ENCODE measurements at regions not wholly inside any gene's neighbourhood (a gene's known extent, or its start where the extent isn't known, plus 50 kb on each side); places are given as distances from the start of the nearest gene placed in this dataset.

- TF ChIP-seq CTCF (IDR thresholded peaks at IDR 0.05; ENCODE audit: extremely low read depth in 1 of 2, insufficient read depth in 1 of 2, low read depth in 1 of 2, low read length in 2 of 2) (no peak), EZH2 (IDR thresholded peaks at IDR 0.05; ENCODE audit: borderline replicate concordance, low read depth, low read length, severe bottlenecking) (no peak)
Measured at GRCh38 chr4:117814277-117815246, 219.7 kb upstream of the NDST3 start.
